ENCODE measurements at regions not wholly inside any gene's neighbourhood (a gene's known extent, or its start where the extent isn't known, plus 50 kb on each side); places are given as distances from the start of the nearest gene placed in this dataset.

- Histone ChIP-seq H2AFZ (ENCODE audit: low read length) (no peak overlapping the region), H3K79me2 (ENCODE audit: insufficient read depth, low read length) (no peaks in the 10 kb centered on the region), H3K27me3 (ENCODE audit: insufficient read depth, low read length, poor library complexity, severe bottlenecking) (no peaks in the 10 kb centered on the region), H3K9ac (ENCODE audit: low read depth, low read length, poor library complexity, severe bottlenecking) (no peak overlapping the region), H4K20me1 (ENCODE audit: insufficient read depth, low read length, poor library complexity, severe bottlenecking) (no peaks in the 10 kb centered on the region), H3F3A (ENCODE audit: low read depth) (no peaks in the 10 kb centered on the region), H3K36me3 (ENCODE audit: insufficient read depth, low read length) (no peaks in the 10 kb centered on the region), H3K9me3 (ENCODE audit: insufficient read depth, low read depth, low read length) (no peaks in the 10 kb centered on the region), H3K4me3 (ENCODE audit: low read length, poor library complexity, severe bottlenecking) (no peak overlapping the region), H3K4me1 (ENCODE audit: insufficient read depth, low read length, poor library complexity, severe bottlenecking) (no peaks in the 10 kb centered on the region), H3K4me2 (ENCODE audit: low read depth, low read length, poor library complexity, severe bottlenecking) (no peak overlapping the region), H3K9me2 (replicated peaks; ENCODE audit: low read depth, low read length) (0 out of 2 replicates have a peak, but pooled peaks cover 3% of the 10 kb centered on the region)
- TF ChIP-seq EZH2phosphoT487 (IDR thresholded peaks at IDR 0.05; ENCODE audit: borderline replicate concordance): no peak
- no peak for TF ChIP-seq CTCF (conservative IDR thresholded peaks at IDR 0.05; ENCODE audit: low read length)
Observed at GRCh38 chr7:79531905-79532664, 78.6 kb upstream of the MAGI2 start.

- no peak for TF ChIP-seq CTCF (conservative IDR thresholded peaks at IDR 0.05; ENCODE audit: low read length)
- no peak for TF ChIP-seq EZH2phosphoT487 (IDR thresholded peaks at IDR 0.05; ENCODE audit: borderline replicate concordance)
- Histone ChIP-seq H3K36me3 (ENCODE audit: insufficient read depth, low read length) (no peaks in the 10 kb centered on the region), H3K27me3 (ENCODE audit: insufficient read depth, low read length, poor library complexity, severe bottlenecking) (no peaks in the 10 kb centered on the region), H3K4me3 (ENCODE audit: low read length, poor library complexity, severe bottlenecking) (no peak overlapping the region), H3F3A (ENCODE audit: low read depth) (no peaks in the 10 kb centered on the region), H3K79me2 (ENCODE audit: insufficient read depth, low read length) (no peaks in the 10 kb centered on the region), H3K4me2 (ENCODE audit: low read depth, low read length, poor library complexity, severe bottlenecking) (no peak overlapping the region), H3K4me1 (ENCODE audit: insufficient read depth, low read length, poor library complexity, severe bottlenecking) (no peaks in the 10 kb centered on the region), H3K9ac (ENCODE audit: low read depth, low read length, poor library complexity, severe bottlenecking) (no peak overlapping the region), H3K9me3 (ENCODE audit: insufficient read depth, low read depth, low read length) (no peaks in the 10 kb centered on the region), H2AFZ (ENCODE audit: low read length) (no peak overlapping the region), H4K20me1 (ENCODE audit: insufficient read depth, low read length, poor library complexity, severe bottlenecking) (no peaks in the 10 kb centered on the region), H3K9me2 (replicated peaks; ENCODE audit: low read depth, low read length) (0 out of 2 replicates have a peak, but pooled peaks cover 3% of the 10 kb centered on the region)
Observed at GRCh38 chr7:79531116-79531515, 77.6 kb upstream of the MAGI2 start.

GRCh38 chr7:79529881-79530235 is 76.4 kb upstream of the MAGI2 start:
- Histone ChIP-seq H4K20me1 (ENCODE audit: insufficient read depth, low read length, poor library complexity, severe bottlenecking) (no peaks in the 10 kb centered on the region), H3K4me2 (ENCODE audit: low read depth, low read length, poor library complexity, severe bottlenecking) (no peak overlapping the region), H3K4me1 (ENCODE audit: insufficient read depth, low read length, poor library complexity, severe bottlenecking) (no peaks in the 10 kb centered on the region), H2AFZ (ENCODE audit: low read length) (no peak overlapping the region), H3K9me3 (ENCODE audit: insufficient read depth, low read depth, low read length) (no peaks in the 10 kb centered on the region), H3F3A (ENCODE audit: low read depth) (no peaks in the 10 kb centered on the region), H3K4me3 (ENCODE audit: low read length, poor library complexity, severe bottlenecking) (no peak overlapping the region), H3K27me3 (ENCODE audit: insufficient read depth, low read length, poor library complexity, severe bottlenecking) (no peaks in the 10 kb centered on the region), H3K9ac (ENCODE audit: low read depth, low read length, poor library complexity, severe bottlenecking) (no peak overlapping the region), H3K9me2 (replicated peaks; ENCODE audit: low read depth, low read length) (0 out of 2 replicates have a peak, but pooled peaks cover 3% of the 10 kb centered on the region), H3K79me2 (ENCODE audit: insufficient read depth, low read length) (no peaks in the 10 kb centered on the region), H3K36me3 (ENCODE audit: insufficient read depth, low read length) (no peaks in the 10 kb centered on the region)
- TF ChIP-seq EZH2phosphoT487 (IDR thresholded peaks at IDR 0.05; ENCODE audit: borderline replicate concordance) (no peak), CTCF (conservative IDR thresholded peaks at IDR 0.05; ENCODE audit: low read length) (no peak)
